NCI-H1436 treated with DMSO at 0.1 percent for 48 hours (cell line): ENCODE measurements at regions not wholly inside any gene's neighbourhood (a gene's known extent, or its start where the extent isn't known, plus 50 kb on each side); places are given as distances from the start of the nearest gene placed in this dataset.
"Not testable (repeated sequence)": the region's sequence is repeated elsewhere in the genome, so short reads cannot be mapped to it uniquely, and the experiment has no call there.

Experiments used
- DNase-seq: peaks from one replicate; lab custom pipeline; 2025; lab: John Stamatoyannopoulos, UW

- DNase-seq = no peak
Measured at GRCh38 chr1:238764779-238765178, 621.6 kb upstream of the CHRM3 start.

GRCh38 chr1:238753252-238753651 is 633.1 kb upstream of the CHRM3 start:
- no peak for DNase-seq

- DNase-seq = no peak
Measured at GRCh38 chr1:238752327-238752726, 634.0 kb upstream of the CHRM3 start.

- no peak for DNase-seq
Measured at GRCh38 chr1:238745069-238745468, 641.3 kb upstream of the CHRM3 start.

GRCh38 chr1:238738892-238739291 is 647.5 kb upstream of the CHRM3 start:
- DNase-seq = no peak

- no peak for DNase-seq
Measured at GRCh38 chr1:238727670-238728069, 658.7 kb upstream of the CHRM3 start.

GRCh38 chr1:238722812-238723211 is 663.6 kb upstream of the CHRM3 start:
- DNase-seq = no peak

- DNase-seq = no peak
Measured at GRCh38 chr1:238710697-238711096, 675.7 kb upstream of the CHRM3 start.

GRCh38 chr1:238701024-238701423 is 685.3 kb upstream of the CHRM3 start:
- DNase-seq = no peak

- DNase-seq = no peak
Measured at GRCh38 chr1:238690415-238690814, 696.0 kb upstream of the CHRM3 start.

- not testable (repeated sequence) for DNase-seq
Measured at GRCh38 chr1:238684576-238684975, 701.8 kb upstream of the CHRM3 start.

- DNase-seq = no peak
Measured at GRCh38 chr1:238681451-238681850, 704.9 kb upstream of the CHRM3 start.

- DNase-seq = no peak
Measured at GRCh38 chr1:238681021-238681420, 705.3 kb upstream of the CHRM3 start.

GRCh38 chr1:238677567-238677966 is 708.8 kb upstream of the CHRM3 start:
- no peak for DNase-seq

GRCh38 chr1:238675221-238675620 is 711.1 kb upstream of the CHRM3 start:
- no peak for DNase-seq

- no peak for DNase-seq
Measured at GRCh38 chr1:238674316-238674715, 712.1 kb upstream of the CHRM3 start.

GRCh38 chr1:238673561-238673960 is 712.8 kb upstream of the CHRM3 start:
- DNase-seq = no peak

GRCh38 chr1:238672806-238673205 is 713.6 kb upstream of the CHRM3 start:
- DNase-seq = no peak

GRCh38 chr1:238672262-238672661 is 714.1 kb upstream of the CHRM3 start:
- no peak for DNase-seq

GRCh38 chr1:238664139-238664538 is 722.2 kb upstream of the CHRM3 start:
- DNase-seq = no peak

- no peak for DNase-seq
Measured at GRCh38 chr1:238660849-238661248, 725.5 kb upstream of the CHRM3 start.

- no peak for DNase-seq
Measured at GRCh38 chr1:238658763-238659162, 727.6 kb upstream of the CHRM3 start.

- DNase-seq = no peak
Measured at GRCh38 chr1:238653693-238654321, 732.6 kb upstream of the CHRM3 start.

GRCh38 chr1:238652346-238652968 is 733.9 kb upstream of the CHRM3 start:
- DNase-seq = no peak
